Parathyroid adenoma (tissue), 2 donors: ENCODE measurements at regions not wholly inside any gene's neighbourhood (a gene's known extent, or its start where the extent isn't known, plus 50 kb on each side); places are given as distances from the start of the nearest gene placed in this dataset.

Experiments
- H2AFZ ChIP-seq: fragments of 300-600 bp; sonication (generic); one replicate; pipeline ENCODE4 v1.7.0; 2017; ENCODE audit warnings: antibody characterized with exemption, mild to moderate bottlenecking
- H3K27ac ChIP-seq: fragments of 300-600 bp; sonication (generic); one replicate; pipeline ENCODE4 v1.7.0; 2017
- H3K27me3 ChIP-seq: fragments of 300-600 bp; sonication (generic); one replicate; pipeline ENCODE4 v1.7.0; 2017; ENCODE audit warnings: low read length; ENCODE audit not compliant: control insufficient read depth, insufficient read depth
- H3K36me3 ChIP-seq: fragments of 300-600 bp; sonication (generic); one replicate; pipeline ENCODE4 v1.7.0; 2017; ENCODE audit warnings: low read length; ENCODE audit not compliant: control insufficient read depth, insufficient read depth
- H3K4me1 ChIP-seq: fragments of 300-600 bp; sonication (generic); one replicate; pipeline ENCODE4 v1.7.0; 2017; ENCODE audit warnings: control low read depth
- H3K4me2 ChIP-seq: fragments of 300-600 bp; sonication (generic); one replicate; pipeline ENCODE4 v1.7.0; 2017; ENCODE audit warnings: low read length
- H3K4me3 ChIP-seq: fragments of 300-600 bp; sonication (generic); one replicate; pipeline ENCODE4 v1.7.0; 2017; ENCODE audit warnings: low read depth, low read length
- H3K79me2 ChIP-seq: fragments of 300-600 bp; sonication (generic); one replicate; pipeline ENCODE4 v1.7.0; 2017; ENCODE audit warnings: control low read depth
- H3K9ac ChIP-seq: fragments of 300-600 bp; sonication (generic); one replicate; pipeline ENCODE4 v1.7.0; 2017; ENCODE audit warnings: mild to moderate bottlenecking
- H3K9me3 ChIP-seq: fragments of 300-600 bp; sonication (generic); one replicate; pipeline ENCODE4 v1.7.0; 2017; ENCODE audit warnings: low read length; ENCODE audit not compliant: control insufficient read depth
- TF ChIP-seq, protein P1 (sequence below): fragments of 300-600 bp; sonication (generic); IDR thresholded peaks from one replicate; pipeline ENCODE4 v1.7.0; 2017; ENCODE audit warnings: antibody characterized with exemption, mild to moderate bottlenecking
- donor health status: primary hyperparathyroidism.

- H3K4me3 ChIP-seq, result no peak overlapping the region
- H3K9me3 ChIP-seq, result no peaks in the 10 kb centered on the region
- no peaks in the 10 kb centered on the region for H3K4me1 ChIP-seq
- H2AFZ ChIP-seq, result no peak overlapping the region
- no peaks in the 10 kb centered on the region for H3K27me3 ChIP-seq
- TF ChIP-seq, protein P1, sequence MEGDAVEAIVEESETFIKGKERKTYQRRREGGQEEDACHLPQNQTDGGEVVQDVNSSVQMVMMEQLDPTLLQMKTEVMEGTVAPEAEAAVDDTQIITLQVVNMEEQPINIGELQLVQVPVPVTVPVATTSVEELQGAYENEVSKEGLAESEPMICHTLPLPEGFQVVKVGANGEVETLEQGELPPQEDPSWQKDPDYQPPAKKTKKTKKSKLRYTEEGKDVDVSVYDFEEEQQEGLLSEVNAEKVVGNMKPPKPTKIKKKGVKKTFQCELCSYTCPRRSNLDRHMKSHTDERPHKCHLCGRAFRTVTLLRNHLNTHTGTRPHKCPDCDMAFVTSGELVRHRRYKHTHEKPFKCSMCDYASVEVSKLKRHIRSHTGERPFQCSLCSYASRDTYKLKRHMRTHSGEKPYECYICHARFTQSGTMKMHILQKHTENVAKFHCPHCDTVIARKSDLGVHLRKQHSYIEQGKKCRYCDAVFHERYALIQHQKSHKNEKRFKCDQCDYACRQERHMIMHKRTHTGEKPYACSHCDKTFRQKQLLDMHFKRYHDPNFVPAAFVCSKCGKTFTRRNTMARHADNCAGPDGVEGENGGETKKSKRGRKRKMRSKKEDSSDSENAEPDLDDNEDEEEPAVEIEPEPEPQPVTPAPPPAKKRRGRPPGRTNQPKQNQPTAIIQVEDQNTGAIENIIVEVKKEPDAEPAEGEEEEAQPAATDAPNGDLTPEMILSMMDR, result no peak
- H3K4me2 ChIP-seq, result no peak overlapping the region
- H3K9ac ChIP-seq, result no peak overlapping the region
- H3K36me3 ChIP-seq, result no peaks in the 10 kb centered on the region
- no peaks in the 10 kb centered on the region for H3K79me2 ChIP-seq
- no peak overlapping the region for H3K27ac ChIP-seq
These were observed 730.0 kb downstream of the SOCS6 start for GRCh38 chr18:71018816-71019215.

GRCh38 chr18:71012789-71013188 lies 723.9 kb downstream of the SOCS6 start:
- Histone ChIP-seq H3K79me2 (no peaks in the 10 kb centered on the region), H3K27me3 (no peaks in the 10 kb centered on the region), H3K9ac (no peak overlapping the region), H3K27ac (no peak overlapping the region), H3K4me2 (no peak overlapping the region), H3K36me3 (no peaks in the 10 kb centered on the region), H3K4me3 (no peak overlapping the region), H2AFZ (no peak overlapping the region), H3K4me1 (no peaks in the 10 kb centered on the region), H3K9me3 (no peaks in the 10 kb centered on the region)
- TF ChIP-seq, protein P1, result no peak

- no peak overlapping the region for H2AFZ ChIP-seq
- TF ChIP-seq, protein P1, result no peak
- H3K36me3 ChIP-seq, result no peaks in the 10 kb centered on the region
- H3K4me3 ChIP-seq, result no peak overlapping the region
- H3K27me3 ChIP-seq, result no peaks in the 10 kb centered on the region
- no peaks in the 10 kb centered on the region for H3K79me2 ChIP-seq
- no peaks in the 10 kb centered on the region for H3K4me1 ChIP-seq
- H3K4me2 ChIP-seq, result no peak overlapping the region
- H3K27ac ChIP-seq, result no peak overlapping the region
- H3K9ac ChIP-seq, result no peak overlapping the region
- H3K9me3 ChIP-seq, result no peaks in the 10 kb centered on the region
These were observed 722.5 kb downstream of the SOCS6 start for GRCh38 chr18:71011389-71011788.

DNA sequence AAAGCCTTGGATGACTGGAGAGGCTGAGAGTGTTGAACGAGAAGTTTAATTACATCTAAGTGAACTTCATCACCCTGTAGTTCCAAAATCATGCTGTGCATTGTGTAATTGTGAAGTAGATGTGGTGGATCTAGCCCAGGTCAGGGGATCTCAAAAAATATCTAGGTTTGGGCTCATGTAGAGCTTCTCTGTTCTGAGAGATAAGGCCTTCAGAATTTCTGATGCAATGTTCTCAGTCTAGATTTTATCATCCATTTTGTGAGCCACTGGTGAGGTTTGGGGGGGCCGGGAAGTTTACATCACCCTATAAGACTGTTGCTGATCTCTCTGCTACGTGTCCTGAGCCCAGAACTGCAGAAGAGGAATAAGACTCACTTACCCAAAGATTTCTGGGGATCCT lies 719.4 kb downstream of the SOCS6 start:
- Histone ChIP-seq H3K4me2 (no peak overlapping the region), H3K9ac (no peak overlapping the region), H3K79me2 (no peaks in the 10 kb centered on the region), H3K27ac (no peak overlapping the region), H3K9me3 (no peaks in the 10 kb centered on the region), H2AFZ (no peak overlapping the region), H3K27me3 (no peaks in the 10 kb centered on the region), H3K4me3 (no peak overlapping the region), H3K36me3 (no peaks in the 10 kb centered on the region), H3K4me1 (no peaks in the 10 kb centered on the region)
- TF ChIP-seq, protein P1, result no peak

DNA sequence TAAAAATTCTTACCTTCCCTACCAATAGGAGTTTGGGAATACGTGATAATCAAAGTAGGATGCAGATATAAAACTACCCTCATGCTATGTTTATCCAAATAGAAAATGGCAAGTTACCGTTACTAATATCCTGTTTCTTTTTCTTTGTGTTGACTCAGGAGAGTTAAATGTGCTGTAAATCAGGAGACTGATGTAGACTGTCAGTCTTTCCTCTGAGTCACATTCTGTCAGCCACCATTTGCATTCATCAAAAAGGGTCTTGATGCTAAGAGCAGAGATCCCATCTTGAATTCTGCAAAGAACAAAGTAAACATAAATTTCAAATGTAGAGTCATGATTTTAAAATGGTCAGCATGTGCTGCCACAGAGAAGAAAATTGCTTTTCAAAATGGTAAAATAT lies 712.8 kb downstream of the SOCS6 start:
- H3K9me3 ChIP-seq, result no peaks in the 10 kb centered on the region
- H3K36me3 ChIP-seq, result no peaks in the 10 kb centered on the region
- no peak overlapping the region for H3K4me3 ChIP-seq
- no peak overlapping the region for H3K27ac ChIP-seq
- H3K79me2 ChIP-seq, result no peaks in the 10 kb centered on the region
- no peak overlapping the region for H2AFZ ChIP-seq
- no peak overlapping the region for H3K4me2 ChIP-seq
- H3K27me3 ChIP-seq, result no peaks in the 10 kb centered on the region
- TF ChIP-seq, protein P1, result no peak
- H3K9ac ChIP-seq, result no peak overlapping the region
- H3K4me1 ChIP-seq, result no peaks in the 10 kb centered on the region
